Glomerular visceral epithelial cell (primary cell): ENCODE measurements at regions not wholly inside any gene's neighbourhood (a gene's known extent, or its start where the extent isn't known, plus 50 kb on each side); places are given as distances from the start of the nearest gene placed in this dataset.

Experiments
- DNase-seq: peaks from one replicate; pipeline ENCODE4 v3.0.0-alpha.2; 2016; ENCODE audit errors: extremely low spot score

DNA sequence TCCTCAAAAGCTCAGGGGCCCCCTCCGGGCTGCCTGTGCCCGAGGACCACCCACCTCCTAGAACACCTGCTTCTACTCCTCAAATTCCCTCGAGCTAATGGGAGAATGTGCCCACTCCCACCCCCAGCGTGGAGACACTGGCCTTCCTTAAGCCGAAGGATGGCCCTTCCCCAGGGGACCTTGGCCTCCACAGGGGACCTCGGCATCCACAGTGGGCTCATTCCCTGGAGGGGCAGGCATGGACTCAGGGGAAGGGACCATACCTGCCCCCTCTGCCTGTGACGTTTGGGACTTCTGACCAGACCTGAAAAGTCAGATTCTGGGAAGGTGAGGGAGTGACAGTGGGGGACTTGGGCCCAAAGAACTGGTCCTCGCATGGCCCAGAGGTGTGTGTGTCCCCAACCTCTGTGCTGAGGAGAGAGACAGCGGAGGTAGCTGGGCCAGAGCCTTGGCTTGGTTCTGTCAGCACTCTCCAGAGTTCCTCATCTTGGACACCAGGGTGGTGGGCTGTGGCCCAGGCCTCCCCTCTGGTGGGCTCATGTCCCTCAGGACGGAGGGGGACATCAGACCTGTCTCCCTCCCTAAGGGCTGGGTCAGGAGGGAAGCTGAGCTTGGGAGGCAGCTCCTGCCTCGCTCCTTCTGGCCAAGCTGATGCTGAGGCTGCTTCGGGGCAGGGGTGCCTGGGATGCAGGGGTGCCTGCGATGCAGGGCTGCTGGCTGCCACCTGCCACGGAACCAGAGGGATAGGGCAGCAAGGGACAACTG lies 240.4 kb downstream of the HAUS1 start:
- DNase-seq: no peak

DNA sequence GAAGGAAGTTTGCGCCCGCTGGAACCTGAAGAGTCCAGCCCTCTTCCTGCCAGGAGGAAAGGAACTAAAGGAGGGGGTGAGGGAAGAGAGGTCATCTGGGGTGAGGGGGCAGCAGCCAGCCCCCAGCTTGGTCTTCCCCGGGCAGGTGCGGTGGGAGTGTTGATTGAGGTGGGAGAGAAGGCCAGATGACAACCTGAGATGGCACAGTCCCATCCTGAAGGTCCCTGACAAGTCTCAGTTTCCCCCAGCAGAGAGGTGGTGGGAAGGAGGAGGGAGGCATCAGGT lies 240.9 kb downstream of the HAUS1 start:
- no peak for DNase-seq

DNA sequence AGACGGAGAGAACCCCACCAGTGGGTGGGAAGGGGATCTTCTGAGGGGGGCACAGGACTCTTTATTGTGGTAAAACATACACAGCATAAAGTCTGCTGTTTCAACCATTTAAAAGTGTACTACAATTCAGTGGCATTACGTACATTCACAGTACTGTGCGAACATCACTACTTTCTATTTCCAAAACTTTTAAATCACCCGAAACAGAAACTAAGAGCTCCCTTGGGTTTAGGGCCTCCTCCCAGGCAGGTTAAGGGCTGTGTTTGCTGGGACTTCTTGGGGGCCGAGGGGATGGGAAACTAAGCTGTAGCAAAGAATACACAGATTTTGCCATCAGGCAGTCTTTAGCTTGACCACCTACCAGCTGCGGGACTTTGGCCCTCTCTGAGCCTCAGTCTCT lies 242.0 kb downstream of the HAUS1 start:
- no peak for DNase-seq

DNA sequence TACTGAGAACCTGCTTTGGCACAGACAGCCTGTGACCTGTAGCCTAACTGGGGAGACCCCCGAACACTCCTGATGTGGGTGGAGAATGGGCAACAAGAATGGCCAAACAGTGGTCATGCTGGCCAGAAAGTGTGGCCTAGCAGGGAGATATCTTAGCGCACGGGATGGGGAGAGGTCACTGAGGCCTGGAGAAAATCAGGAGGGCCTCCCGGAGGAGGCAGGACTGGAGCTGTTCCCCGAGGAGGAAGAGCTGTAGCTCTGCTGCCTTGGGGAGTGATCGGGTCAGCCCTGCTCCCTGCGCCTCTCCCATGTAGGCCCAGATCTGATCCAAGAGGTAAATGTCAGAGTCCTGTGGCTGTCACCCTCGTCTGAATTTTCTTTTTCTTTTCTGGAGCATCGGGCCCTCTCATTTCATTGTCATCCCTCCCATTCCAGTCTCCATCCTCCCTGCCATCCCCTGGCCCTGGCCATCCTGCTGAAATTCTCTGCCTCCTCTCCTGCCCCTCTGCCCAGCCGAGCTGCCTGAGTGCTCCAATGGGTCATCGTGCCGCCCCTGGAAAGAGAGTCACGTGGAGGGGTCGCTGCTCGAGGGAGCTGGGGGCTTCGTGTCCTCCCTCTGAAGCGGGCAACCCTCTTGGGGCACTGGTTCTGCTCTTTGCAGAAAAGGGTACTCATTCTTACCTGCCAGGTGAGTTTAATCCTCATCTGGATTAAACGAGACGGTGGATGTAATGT lies 242.9 kb downstream of the HAUS1 start:
- no peak for DNase-seq

DNA sequence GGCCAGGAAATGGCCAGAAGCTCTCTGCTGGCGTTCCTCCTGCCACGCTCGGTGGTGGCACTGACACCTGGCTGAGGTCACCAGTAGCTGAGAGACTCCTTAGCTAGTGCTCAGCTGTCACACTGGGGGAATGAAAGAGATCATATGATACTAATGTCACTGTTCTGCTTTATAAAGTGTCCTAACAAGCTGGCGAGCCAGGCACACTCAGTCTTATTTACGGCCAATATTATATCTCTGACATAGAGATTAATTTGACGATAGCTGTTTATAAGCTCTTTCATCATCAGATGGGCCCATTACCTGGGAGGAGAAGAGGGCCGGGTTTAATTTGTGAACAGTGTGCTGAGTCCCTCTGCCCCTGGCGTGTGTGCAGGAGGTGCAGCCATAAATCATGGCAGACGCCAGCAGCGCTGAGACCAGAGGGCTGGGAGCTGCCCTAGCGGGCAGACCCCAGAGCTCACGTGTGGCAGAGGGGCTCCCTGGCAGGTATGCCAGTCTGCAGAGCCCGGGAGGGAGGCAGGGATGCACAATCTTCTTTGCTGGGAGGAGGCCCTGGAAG lies 246.5 kb downstream of the HAUS1 start:
- DNase-seq: no peak

DNA sequence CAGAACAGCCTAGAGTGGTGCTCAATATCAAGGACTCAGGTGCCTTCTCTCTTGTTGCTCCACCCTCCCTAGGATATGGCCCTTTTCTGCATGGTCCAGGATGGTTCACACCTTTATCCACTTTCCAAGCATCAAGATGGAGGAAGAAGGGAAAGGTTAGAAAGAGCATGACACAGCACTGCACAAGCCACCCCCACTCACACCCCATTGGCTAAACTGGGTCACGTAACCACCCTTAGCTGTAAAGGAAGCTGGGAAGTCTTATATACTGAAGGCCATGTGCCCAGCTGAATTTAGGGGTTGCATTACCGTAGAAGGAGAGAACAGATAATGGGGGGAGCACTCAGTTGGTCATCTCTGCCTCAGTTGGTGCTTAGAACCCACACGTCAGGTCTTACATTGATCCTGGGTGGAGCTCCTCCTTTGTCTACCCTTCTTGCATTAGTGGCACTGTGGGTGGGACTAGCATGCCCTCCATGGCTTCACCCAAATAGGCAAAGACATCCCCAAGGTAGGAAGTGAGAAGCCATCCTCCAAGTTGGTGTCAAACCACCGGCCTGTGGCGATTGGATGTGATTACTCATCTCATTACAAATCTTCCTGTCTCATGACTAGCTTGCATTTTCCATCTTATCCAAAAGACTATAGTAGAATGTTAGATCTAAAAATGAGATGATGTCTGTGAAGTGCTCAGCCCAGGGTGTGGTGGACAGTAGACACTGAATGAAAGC lies 248.5 kb downstream of the HAUS1 start:
- DNase-seq: no peak

DNA sequence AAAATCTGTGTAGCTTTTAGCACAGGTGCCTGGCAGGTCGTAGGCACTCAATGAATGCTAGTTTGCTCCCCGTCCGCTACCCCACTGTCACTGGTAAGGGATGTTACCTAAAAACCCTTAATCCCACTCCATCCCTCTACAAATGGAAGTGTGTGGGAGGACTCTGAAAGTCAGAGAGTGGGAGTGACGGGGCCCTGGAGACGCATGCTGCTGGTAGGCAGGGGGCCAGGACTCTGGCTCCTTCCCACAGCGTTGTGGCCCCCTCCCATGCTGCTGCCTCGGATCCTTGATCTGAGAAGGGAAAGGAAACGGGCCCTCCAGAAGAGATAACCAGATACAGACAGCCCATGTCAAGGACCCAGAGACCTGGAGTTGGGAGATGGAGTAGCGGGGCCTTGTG lies 249.3 kb downstream of the HAUS1 start:
- no peak for DNase-seq

DNA sequence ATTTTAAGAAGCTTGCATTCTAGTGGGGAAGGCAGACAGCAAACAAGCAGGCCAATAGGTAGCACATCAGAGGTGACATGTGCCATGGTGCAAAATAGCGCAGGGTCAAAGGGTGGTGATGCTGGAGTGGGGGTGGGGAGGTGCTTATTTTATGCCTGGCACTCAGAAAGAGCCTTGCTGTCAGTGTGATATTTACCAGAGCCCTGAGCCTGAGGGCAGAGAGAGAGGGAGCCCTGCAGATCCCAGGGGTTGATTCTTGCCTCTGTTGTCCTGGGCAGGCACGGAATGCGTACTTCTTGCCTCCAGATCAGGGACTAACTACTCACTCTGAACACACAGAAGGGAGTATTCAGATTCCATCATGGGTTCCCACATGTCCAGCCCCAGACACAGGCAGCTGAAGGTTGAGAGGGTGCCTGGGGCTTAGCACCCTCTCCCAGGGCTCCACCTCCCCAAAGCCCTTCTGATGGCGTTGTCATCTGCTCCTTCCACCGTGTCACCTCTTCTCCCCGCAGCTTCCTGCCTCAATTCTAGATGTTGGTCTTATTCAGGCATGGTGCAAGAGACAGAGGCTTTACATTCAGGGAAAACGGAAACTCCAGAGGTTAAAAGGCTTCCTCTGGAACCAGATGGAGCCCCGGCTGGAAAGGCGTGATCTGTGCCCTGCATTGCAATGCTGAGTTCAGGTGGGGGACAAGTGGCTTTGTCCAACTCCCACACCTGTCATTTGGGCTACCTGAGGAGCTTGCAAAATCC lies 252.3 kb downstream of the HAUS1 start:
- DNase-seq: no peak

DNA sequence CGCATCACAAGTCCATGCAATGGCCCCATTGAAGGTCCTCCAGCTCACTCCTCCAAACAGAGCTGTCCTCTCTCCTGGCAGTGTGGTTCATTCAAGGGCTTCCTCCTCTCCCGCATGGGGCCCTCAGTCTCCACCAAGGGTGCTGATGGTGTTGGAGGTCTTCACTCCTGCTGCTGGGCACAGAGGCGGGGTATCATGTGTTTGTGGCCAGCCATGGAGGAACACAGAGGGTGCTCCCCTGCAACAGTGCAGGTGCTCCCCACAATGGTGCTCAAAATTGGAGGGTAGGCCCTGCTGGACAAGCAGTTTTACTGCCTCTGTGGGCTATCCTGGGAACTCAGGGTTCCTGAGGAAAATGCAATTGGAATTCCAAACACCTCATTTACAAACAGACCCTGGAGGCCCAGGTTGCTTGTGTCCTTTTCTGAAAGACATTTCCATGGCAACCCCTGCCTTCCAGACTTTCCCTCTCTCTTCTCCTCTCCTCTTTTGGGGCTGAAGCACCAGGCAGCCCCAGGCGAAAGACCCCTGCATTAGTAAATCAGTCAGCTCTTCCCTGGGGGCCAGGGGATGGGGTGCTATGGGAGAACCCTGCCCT lies 256.0 kb downstream of the HAUS1 start:
- no peak for DNase-seq

DNA sequence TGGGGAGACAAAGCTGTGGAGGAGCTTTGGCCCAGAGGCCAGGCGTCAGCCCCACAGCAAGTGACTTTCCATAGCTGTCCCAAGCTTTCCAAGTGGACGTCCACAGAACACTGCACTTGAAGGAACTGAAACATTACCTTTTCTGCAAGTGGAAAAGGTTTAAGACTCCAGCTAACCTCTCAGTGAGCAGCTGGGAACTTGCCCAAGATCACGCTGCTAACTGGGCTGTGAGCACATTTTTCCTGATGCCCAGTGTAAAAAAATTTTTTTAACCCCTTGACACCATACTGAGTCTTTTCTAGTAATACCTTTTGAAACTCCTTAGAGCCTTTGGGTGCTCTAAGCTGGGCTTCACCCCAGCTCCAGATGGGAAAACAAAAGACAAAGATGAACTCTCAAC lies 256.7 kb downstream of the HAUS1 start:
- DNase-seq: no peak

DNA sequence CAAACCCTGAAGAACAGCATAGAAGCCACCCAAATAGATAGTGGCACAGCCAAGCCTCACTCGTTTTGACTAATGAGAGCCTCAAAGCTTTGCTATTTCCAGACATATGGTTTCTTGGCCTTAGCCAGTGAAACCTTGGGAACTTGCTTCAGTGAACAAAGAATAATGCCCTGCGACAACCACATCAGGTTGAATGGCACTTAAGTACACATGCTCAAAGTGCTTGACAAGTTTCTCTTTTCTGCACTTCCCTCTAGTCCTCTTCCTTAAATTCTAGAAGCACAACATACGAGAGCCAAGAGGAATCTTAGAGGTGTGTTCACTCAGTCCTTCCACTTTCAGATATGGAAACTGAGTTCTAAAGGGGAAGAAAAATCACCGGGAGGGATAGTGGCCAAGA lies 258.3 kb downstream of the HAUS1 start:
- DNase-seq: no peak

DNA sequence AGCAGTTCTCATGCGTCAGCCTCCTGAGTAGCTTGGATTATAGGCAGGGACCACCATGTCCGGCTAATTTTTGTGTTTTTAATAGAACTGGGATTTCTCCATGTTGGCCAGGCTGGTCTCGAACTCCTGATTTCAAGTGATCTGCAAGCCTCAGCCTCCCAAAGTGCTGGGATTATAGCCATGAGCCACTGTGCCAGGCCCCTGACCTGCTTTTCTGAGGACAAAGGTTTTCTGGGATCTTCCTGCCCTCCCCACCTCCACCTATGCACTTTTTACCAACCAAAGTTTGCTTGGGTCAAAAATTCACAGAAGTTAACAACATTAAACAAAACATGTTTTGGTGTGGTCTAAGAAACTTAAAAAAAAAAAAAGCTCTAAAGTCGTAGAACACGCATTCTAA lies 259.9 kb downstream of the HAUS1 start:
- no peak for DNase-seq

DNA sequence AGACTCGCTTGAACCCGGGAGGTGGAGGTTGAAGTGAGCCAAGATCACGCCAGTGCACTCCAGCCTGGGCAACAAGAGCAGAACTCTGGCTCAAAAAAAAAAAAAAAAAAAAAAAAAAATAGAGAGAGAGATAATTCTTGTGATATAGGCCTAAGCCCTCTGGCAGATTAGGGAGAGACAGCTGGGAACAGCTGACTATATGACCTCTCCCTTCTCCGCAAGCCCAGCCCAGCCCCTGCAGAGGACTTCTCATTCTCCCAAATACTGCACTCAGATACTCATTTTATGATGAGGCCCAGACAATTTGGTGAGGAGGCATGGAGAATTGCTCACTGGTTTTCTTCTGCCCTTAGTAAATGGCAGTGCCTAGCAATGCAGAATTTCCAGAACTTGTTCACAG lies 262.0 kb downstream of the HAUS1 start:
- DNase-seq: no peak

DNA sequence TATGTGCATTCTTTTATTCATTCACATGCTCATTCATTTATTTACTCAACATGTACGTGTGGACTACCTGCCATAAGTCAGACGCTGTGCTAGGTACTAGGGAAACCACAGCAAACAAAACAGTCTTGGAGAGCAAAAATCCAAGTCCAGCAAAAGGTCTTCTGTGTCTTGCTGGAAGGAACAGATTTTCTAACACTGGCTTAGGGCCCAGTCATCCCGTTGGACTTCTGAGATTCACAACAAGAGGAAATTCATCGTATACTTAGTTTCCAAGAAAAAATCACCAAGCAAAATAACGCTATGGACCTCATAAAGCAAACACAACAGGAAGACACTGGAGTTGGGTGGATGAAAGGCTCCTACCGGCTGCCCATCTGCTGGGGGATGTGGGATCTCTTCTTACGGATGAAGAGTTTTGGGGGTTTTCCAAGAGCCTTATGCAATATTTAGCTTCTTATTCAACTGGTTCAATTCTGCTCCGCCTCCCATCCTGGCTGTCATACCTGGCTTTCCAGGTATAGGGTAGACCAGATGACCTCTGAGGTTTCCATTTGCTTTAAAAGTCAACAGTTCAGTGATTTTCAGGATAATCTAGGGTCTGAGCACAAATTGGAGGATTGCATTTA lies 262.7 kb downstream of the HAUS1 start:
- DNase-seq: no peak

DNA sequence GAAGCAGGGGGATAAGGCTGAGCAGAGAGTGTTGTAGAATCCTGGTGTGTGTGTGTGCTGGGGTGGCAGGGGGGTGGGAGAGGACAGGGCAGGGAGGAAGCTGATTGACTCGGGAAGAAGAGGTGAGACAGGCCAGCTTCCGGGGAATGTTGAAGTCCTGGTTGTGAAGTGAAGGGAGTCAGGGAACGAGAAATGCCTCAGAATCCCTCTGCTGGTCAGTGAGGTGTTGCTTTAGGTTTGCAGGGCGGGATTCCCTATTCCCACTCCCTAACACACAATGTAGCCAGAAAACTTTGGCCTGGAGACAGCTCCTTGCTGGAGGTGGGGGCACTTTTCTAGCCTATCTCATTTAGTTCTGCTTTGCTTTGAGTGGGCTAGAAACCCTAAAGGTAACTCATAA lies 265.1 kb downstream of the HAUS1 start:
- no peak for DNase-seq

DNA sequence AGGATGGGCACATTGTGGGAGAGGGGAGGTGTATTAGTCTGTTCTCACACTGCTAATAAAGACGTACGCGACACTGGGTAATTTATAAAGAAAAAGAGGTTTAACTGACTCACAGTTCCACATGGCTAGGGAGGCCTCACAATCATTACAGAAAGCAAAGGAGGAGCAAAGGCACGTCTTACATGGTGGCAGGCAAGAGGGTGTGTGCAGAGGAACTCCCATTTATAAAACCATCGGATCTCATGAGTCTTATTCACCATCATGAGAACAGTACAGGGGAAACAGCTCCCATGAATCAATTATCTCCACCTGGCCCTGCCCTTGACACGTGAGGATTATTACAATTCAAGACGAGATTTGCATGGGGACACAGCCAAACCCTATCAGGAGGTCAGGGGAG lies 266.7 kb downstream of the HAUS1 start:
- no peak for DNase-seq

DNA sequence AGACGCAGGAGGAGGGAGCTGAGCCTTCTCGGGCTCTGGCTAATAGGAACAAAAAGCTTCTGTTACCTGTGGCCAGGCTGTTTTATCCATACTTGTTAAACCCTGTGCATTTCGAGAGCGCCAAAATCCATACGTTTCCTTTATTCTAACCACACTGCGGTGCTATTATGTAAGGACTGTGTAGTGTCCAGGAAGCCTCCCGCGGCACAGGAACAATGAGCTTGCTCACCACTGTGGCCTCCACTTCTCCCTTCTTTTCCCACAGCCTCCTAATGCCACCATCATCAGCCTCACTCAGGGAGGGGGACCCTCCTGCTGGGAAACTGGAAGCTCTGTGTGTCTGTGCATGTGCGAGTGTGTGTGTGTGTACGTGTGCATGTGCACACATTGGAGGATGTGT lies 268.5 kb downstream of the HAUS1 start:
- no peak for DNase-seq

DNA sequence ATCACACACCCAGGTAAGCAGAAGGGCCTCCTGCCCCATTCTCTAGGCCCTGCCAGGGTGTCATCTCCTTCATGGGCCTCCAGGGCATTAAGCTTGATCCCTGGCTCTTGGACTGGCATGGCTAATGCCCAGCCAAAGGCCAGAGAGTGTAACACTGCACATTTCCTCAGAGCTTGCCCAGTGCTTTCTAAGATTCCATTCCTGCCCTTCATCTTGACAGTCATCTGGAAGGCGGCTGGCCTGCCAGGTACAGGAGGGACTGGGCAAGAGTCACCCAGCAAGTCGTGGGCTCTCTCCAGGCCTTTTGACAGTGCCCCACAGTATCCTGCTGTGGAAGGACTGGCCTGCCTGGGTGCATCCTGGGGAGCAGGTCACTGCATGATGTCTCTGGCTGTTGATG lies 268.9 kb downstream of the HAUS1 start:
- no peak for DNase-seq

DNA sequence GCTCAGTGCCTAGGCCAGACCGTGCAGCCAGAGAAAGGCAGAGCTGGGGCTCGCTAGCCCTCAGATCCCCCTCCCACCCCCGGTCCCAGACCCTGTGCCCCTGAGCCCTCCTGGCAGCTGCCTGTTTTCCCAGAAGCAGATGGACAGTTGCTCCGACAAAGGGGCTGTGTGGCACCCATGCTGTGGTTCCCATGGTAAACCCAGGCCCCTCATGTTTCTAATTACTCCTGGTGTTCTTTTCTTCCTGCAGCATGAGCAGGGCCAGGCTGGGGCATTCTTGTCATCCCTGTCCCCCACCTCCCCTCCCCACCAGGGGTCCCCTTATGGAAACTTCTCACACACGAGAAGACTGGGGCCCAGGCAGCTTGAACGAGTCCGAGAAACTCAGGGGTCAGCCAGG lies 269.6 kb downstream of the HAUS1 start:
- no peak for DNase-seq

DNA sequence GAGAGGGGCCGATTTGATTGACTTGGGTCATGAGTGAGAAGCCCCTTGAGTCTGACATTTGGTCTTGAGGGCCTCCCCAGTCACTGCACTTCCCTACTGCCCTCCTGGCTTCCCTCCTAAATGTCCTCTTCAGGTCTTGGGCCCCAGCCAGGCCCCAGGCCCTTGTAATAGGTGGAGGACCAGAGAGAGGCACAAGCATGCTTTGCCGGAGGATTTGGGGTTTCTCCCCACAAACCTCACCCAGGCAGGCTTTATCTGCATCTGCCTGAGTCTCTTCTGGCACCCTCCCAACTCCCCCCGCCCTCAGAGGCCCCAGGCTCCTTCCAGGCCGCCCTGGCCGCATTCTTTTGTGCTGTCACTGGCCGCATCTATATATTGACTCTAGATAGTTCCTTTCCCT lies 270.7 kb downstream of the HAUS1 start:
- DNase-seq: no peak

DNA sequence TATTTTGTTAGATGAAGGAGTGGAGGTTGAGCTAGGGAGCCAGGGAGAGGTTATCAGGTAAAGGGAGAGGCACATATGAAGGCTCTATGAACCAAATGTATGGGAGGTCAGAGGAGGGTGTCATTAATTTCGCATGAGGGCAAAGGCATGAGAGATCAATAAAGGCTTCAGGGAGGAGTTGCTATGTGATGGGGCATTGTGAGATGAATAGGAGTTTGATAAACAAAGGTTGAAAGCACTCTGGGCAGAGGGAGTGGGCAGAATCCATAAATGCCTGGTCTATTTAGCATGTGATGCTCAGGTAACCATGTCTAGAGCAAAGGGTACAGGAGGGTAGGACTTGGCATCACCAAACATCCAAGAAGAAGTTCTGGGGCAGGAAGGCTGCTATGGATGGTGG lies 273.4 kb downstream of the HAUS1 start:
- DNase-seq: no peak
